Activated CD8-positive, alpha-beta T cell treated with anti-CD3 and anti-CD28 coated beads for 36 hours (primary cell): ENCODE measurements at regions not wholly inside any gene's neighbourhood (a gene's known extent, or its start where the extent isn't known, plus 50 kb on each side); places are given as distances from the start of the nearest gene placed in this dataset.

Source experiments
- ATAC-seq: fragments of 200-7000 bp; cut with Tn5 transposase; one replicate; pipeline ENCODE4 v1.10.0; 2021; ENCODE audit warnings: mild to moderate bottlenecking, moderate library complexity
- CTCF ChIA-PET: fragments of 350-600 bp; sonication (Branson Sonifier 250); formaldehyde crosslinking; loops from one replicate; lab custom pipeline; 2021; ENCODE audit warnings: antibody characterized with exemption; lab: Charles Lee
- POLR2A ChIA-PET: fragments of 350-600 bp; sonication (Branson Sonifier 250); formaldehyde crosslinking; loops from one replicate; lab custom pipeline; 2021; ENCODE audit warnings: antibody characterized with exemption; lab: Charles Lee
- DNase-seq: peaks from one replicate; pipeline ENCODE4 v3.0.0-alpha.2; 2020
- H3K27ac Mint-ChIP-seq: one replicate; pipeline ENCODE4 v1.8.0; 2021; ENCODE audit warnings: mild to moderate bottlenecking, mixed read lengths
- H3K27me3 Mint-ChIP-seq: one replicate; pipeline ENCODE4 v1.8.0; 2021; ENCODE audit warnings: mixed read lengths
- H3K36me3 Mint-ChIP-seq: one replicate; pipeline ENCODE4 v1.8.0; 2021; ENCODE audit warnings: low read depth, mixed read lengths
- H3K4me1 Mint-ChIP-seq: one replicate; pipeline ENCODE4 v1.8.0; 2021; ENCODE audit warnings: low read depth, mixed read lengths
- H3K4me3 Mint-ChIP-seq: one replicate; pipeline ENCODE4 v1.8.0; 2021; ENCODE audit warnings: mild to moderate bottlenecking, moderate library complexity, mixed read lengths
- H3K9me3 Mint-ChIP-seq: one replicate; pipeline ENCODE4 v1.8.0; 2021; ENCODE audit warnings: mixed read lengths
- intact Hi-C: fragments of 100-400 bp; cut with micrococcal nuclease; formaldehyde crosslinking; loops from one replicate; pipeline ENCODE4 v1.10.0; 2022
- TF ChIP-seq, protein P1 (sequence below): fragments of 200-600 bp; IDR thresholded peaks from one replicate; pipeline ENCODE4 v1.8.0; 2022; ENCODE audit warnings: antibody characterized with exemption, mild to moderate bottlenecking

DNA sequence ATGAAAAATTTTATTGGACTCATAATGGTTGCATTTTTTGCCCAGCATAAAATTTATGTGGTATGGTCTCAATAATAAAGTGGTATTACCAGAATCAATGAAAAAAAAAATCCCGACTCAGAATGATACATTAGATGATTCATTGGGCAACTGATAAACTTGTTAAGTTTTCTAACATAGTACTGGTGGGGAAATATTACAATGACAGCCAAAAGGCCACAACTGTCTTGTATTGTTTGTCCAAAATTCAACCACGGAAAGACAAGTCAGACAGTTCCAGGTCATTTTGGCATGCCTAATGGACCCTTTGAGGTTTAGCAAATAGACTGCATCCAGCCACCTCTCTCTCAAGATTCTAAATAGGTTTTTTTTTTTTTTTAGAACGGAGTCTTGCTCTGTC lies 70.5 kb upstream of the TRIM9 start:
- ChIA-PET CTCF (interaction anchor here (1.1 kb wide), 1 partner anchor 53 kb away, joined by 3 read pairs; no protein-coding TSS in a partner anchor), POLR2A (no interaction called here)
- DNase-seq (no peak), ATAC-seq (no peak)
- TF ChIP-seq, protein P1, sequence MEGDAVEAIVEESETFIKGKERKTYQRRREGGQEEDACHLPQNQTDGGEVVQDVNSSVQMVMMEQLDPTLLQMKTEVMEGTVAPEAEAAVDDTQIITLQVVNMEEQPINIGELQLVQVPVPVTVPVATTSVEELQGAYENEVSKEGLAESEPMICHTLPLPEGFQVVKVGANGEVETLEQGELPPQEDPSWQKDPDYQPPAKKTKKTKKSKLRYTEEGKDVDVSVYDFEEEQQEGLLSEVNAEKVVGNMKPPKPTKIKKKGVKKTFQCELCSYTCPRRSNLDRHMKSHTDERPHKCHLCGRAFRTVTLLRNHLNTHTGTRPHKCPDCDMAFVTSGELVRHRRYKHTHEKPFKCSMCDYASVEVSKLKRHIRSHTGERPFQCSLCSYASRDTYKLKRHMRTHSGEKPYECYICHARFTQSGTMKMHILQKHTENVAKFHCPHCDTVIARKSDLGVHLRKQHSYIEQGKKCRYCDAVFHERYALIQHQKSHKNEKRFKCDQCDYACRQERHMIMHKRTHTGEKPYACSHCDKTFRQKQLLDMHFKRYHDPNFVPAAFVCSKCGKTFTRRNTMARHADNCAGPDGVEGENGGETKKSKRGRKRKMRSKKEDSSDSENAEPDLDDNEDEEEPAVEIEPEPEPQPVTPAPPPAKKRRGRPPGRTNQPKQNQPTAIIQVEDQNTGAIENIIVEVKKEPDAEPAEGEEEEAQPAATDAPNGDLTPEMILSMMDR = no peak
- H3K4me1 Mint-ChIP-seq = peaks cover 18% of the 10 kb centered on the region
- H3K27ac Mint-ChIP-seq = no peak overlapping the region
- intact Hi-C loops = no loop called here
- no peaks in the 10 kb centered on the region for H3K27me3 Mint-ChIP-seq
- no peaks in the 10 kb centered on the region for H3K36me3 Mint-ChIP-seq
- no peaks in the 10 kb centered on the region for H3K9me3 Mint-ChIP-seq
- H3K4me3 Mint-ChIP-seq = no peak overlapping the region

DNA sequence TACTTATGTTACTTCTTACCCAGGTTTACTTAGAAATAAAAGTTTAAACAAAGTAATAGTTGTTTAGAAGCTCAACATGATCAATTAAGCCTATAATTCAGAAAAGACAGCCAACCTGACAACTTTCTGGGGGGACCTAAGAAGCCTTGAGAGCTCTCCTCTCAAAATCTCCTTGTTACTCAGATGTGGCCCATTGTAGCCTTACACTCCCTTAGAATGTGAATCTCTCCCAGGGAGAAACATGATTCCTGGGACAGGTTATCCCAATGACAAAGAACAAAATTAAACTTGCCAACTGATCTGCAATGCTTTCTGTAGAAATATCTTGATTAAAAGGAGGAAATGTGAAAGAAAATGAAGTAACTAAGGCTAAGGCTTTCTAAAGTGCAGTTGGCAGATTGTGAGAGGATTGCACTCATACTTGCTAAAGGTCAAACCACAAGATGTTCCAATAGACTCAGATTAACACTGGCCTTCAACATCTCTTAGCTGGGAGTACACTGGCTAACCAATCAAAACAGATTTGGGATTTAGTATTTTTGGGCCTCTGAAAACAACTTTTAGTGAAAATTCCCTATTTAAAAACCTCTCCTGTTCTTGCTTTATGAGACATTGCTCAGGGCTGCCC lies 72.3 kb upstream of the TMX1 start:
- ChIA-PET CTCF (interaction anchor here (0.9 kb wide), 1 partner anchor 10 kb away, joined by 4 read pairs; no protein-coding TSS in a partner anchor), POLR2A (no interaction called here)
- TF ChIP-seq, protein P1 = no peak
- intact Hi-C loops = no loop called here
- Mint-ChIP-seq H3K4me1 (peaks cover 18% of the 10 kb centered on the region), H3K9me3 (no peaks in the 10 kb centered on the region), H3K36me3 (no peaks in the 10 kb centered on the region), H3K4me3 (no peak overlapping the region), H3K27ac (peak overlapping the region; percentile 86), H3K27me3 (no peaks in the 10 kb centered on the region)
- no peak for DNase-seq
- ATAC-seq = peak; percentile 94

DNA sequence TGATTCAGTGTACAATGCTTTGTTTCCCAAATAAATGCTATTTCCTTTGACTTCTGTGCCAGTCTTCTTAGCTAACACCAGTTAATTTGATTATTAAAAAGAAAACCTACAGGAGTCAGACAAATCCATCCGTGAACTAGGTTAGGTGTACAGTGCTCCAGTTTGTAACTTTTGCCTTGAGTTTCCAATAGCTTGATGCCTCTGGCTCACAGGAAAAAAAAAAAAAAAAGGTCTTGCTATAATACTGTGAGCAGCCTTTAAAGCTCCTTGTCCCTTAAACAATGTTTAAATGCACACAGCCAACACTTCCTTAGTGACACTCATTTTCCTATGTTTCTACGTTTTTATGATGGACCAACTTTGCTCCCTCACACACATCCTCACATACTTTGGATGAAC lies 71.8 kb upstream of the TMX1 start:
- peak overlapping the region; percentile 44 for H3K27ac Mint-ChIP-seq

DNA sequence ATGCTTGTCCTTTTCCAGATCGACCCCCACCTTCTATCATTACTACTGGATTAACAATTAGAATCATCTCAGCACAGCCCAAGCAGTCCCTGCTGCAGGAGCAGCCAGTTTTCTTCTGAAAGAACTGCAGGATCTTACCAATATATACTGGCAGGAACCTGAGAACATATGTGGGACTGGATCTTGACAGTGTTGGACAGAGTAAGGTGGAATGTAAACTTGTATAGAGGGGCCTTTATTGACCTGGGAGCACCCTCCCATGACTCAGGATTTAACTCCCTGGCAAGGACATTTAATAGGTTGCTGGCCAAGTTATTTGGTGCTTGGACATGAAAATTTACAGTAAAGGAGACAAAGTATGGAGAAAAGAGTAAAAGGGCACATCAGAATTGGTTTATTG lies 66.2 kb upstream of the TMX1 start:
- no peak overlapping the region for H3K27ac Mint-ChIP-seq
- ATAC-seq = no peak

More for the DNA sequence above, 71.8 kb upstream of the TMX1 start:
- DNase-seq (no peak), ATAC-seq (peak; percentile 41)
- Mint-ChIP-seq H3K9me3 (no peaks in the 10 kb centered on the region), H3K36me3 (no peaks in the 10 kb centered on the region), H3K4me3 (no peak overlapping the region), H3K27me3 (peaks cover under 1% of the 10 kb centered on the region), H3K4me1 (peaks cover 18% of the 10 kb centered on the region)
- ChIA-PET CTCF (interaction anchor here (0.9 kb wide), 1 partner anchor 11 kb away, joined by 4 read pairs; no protein-coding TSS in a partner anchor), POLR2A (no interaction called here)
- intact Hi-C loops = no loop called here
- TF ChIP-seq, protein P1 = no peak

DNA sequence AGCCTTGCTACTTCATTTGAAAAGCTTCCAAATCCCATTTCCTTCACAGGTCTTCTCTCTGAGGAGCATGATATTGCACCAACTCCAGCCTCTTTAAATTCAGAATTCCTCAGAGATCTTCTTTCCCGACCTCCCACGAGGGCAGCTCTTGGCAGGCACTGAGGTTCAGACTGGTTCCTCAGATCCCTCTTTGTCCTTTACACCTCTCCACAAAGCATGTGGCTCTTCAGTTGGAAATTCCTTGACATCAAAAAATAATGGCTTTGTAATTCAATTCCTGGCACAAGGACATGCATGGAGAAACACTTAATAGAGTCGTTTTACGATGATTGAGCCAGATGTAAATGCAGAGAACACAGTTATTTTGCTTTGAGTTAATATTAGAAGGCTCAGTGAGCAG lies 63.2 kb upstream of the TMX1 start:
- CTCF ChIA-PET = no interaction called here

More for the DNA sequence above, 66.2 kb upstream of the TMX1 start:
- POLR2A ChIA-PET = no interaction called here
- H3K9me3 Mint-ChIP-seq = no peaks in the 10 kb centered on the region
- CTCF ChIA-PET = no interaction called here
- no peak for DNase-seq
- no peaks in the 10 kb centered on the region for H3K36me3 Mint-ChIP-seq
- H3K4me1 Mint-ChIP-seq = no peaks in the 10 kb centered on the region
- intact Hi-C loops = no loop called here
- TF ChIP-seq, protein P1 = no peak
- H3K27me3 Mint-ChIP-seq = peaks cover 3% of the 10 kb centered on the region
- H3K4me3 Mint-ChIP-seq = no peak overlapping the region

More for the DNA sequence above, 63.2 kb upstream of the TMX1 start:
- intact Hi-C loops = no loop called here
- TF ChIP-seq, protein P1 = no peak
- H3K9me3 Mint-ChIP-seq = no peaks in the 10 kb centered on the region
- POLR2A ChIA-PET = no interaction called here
- DNase-seq (no peak), ATAC-seq (no peak)
- no peaks in the 10 kb centered on the region for H3K4me1 Mint-ChIP-seq
- no peak overlapping the region for H3K4me3 Mint-ChIP-seq
- H3K27ac Mint-ChIP-seq = no peak overlapping the region
- H3K36me3 Mint-ChIP-seq = no peaks in the 10 kb centered on the region
- H3K27me3 Mint-ChIP-seq = peaks cover 3% of the 10 kb centered on the region
